ENCODE measurements at regions not wholly inside any gene's neighbourhood (a gene's known extent, or its start where the extent isn't known, plus 50 kb on each side); places are given as distances from the start of the nearest gene placed in this dataset.

DNA sequence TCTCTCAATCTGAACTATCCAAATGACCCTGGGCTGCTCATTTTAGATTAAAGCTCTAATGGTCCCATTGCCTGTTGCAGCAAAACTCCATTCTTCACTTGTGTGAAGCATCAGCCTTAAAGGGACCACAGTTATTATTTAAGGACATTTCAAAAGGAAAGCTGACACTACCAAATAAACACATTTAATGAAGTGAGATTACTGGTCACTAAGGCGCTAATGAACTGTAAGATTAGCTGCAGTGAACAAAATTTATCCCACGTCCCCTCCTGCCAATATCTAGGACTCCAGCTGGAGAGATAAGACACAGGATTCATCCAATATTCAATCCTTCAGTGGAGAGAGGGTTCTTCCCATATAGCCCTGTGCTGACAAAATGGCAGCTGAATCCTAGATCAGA lies 1029.2 kb upstream of the SEL1L start:
- H2AFZ ChIP-seq (ENCODE audit: low read depth) = no peak overlapping the region
- no peaks in the 10 kb centered on the region for H3K79me2 ChIP-seq (ENCODE audit: insufficient read depth, low read depth)
- H3K4me3 ChIP-seq (IDR thresholded peaks at IDR 0.05; ENCODE audit: insufficient read depth, low read depth, low read length) = no peak overlapping the region
- no peak overlapping the region for H3K4me2 ChIP-seq
- TF ChIP-seq, protein P1, sequence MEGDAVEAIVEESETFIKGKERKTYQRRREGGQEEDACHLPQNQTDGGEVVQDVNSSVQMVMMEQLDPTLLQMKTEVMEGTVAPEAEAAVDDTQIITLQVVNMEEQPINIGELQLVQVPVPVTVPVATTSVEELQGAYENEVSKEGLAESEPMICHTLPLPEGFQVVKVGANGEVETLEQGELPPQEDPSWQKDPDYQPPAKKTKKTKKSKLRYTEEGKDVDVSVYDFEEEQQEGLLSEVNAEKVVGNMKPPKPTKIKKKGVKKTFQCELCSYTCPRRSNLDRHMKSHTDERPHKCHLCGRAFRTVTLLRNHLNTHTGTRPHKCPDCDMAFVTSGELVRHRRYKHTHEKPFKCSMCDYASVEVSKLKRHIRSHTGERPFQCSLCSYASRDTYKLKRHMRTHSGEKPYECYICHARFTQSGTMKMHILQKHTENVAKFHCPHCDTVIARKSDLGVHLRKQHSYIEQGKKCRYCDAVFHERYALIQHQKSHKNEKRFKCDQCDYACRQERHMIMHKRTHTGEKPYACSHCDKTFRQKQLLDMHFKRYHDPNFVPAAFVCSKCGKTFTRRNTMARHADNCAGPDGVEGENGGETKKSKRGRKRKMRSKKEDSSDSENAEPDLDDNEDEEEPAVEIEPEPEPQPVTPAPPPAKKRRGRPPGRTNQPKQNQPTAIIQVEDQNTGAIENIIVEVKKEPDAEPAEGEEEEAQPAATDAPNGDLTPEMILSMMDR (conservative IDR thresholded peaks at IDR 0.05; ENCODE audit: low read depth, low read length) = no peak
- no peaks in the 10 kb centered on the region for H4K20me1 ChIP-seq (ENCODE audit: insufficient read depth)
- no peaks in the 10 kb centered on the region for H3K27me3 ChIP-seq (ENCODE audit: insufficient read depth, low read depth)
- H3K36me3 ChIP-seq (ENCODE audit: insufficient read depth) = no peaks in the 10 kb centered on the region
- H3K4me1 ChIP-seq (ENCODE audit: low read depth, poor library complexity, severe bottlenecking) = no peaks in the 10 kb centered on the region
- H3K27ac ChIP-seq = no peak overlapping the region
- no peak overlapping the region for H3K9ac ChIP-seq

DNA sequence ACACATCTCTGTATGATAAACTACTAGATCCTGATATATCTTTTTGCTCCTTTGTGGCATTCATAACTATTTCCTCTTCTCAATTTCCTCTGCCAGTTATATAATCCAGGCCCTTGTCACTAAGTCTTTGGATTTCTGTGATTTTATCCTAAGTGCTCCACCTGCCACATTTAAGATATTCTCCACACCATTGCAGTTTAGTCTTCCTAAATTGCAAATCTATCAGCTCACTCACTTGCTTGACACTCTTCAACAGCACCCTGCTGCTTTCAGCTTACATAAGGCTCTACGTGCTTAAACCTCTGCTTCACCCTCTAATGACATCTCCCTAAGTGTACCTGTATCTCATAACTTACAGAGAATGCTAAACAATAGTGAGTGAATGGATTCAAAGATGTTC lies 1032.2 kb upstream of the SEL1L start:
- Histone ChIP-seq H3K4me2 (no peak overlapping the region), H2AFZ (ENCODE audit: low read depth) (no peak overlapping the region), H3K27ac (no peak overlapping the region), H3K4me3 (IDR thresholded peaks at IDR 0.05; ENCODE audit: insufficient read depth, low read depth, low read length) (no peak overlapping the region), H3K36me3 (ENCODE audit: insufficient read depth) (no peaks in the 10 kb centered on the region), H3K27me3 (ENCODE audit: insufficient read depth, low read depth) (no peaks in the 10 kb centered on the region), H3K4me1 (ENCODE audit: low read depth, poor library complexity, severe bottlenecking) (no peaks in the 10 kb centered on the region), H4K20me1 (ENCODE audit: insufficient read depth) (no peaks in the 10 kb centered on the region), H3K79me2 (ENCODE audit: insufficient read depth, low read depth) (no peaks in the 10 kb centered on the region), H3K9ac (no peak overlapping the region)
- TF ChIP-seq, protein P1 (conservative IDR thresholded peaks at IDR 0.05; ENCODE audit: low read depth, low read length) = no peak

DNA sequence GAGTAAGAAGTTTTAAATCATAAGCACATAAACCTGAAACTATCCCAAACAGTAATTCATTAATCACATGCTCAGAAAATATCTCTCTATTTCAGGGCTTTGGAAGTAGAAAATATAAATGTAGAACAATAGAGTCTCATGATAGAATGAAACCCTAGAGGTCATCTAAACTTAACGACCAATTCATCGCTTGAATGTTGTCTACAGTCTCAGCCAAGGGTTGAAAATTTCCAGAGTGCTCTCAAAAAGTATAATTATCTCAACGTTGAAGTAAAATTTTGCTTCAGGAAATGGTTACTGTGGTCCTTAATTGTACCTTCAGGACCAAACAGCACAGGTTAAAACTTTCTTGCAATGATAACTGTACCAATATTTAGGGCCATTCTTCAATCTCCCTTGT lies 1053.6 kb upstream of the SEL1L start:
- Histone ChIP-seq H3K27ac (no peak overlapping the region), H3K4me3 (IDR thresholded peaks at IDR 0.05; ENCODE audit: insufficient read depth, low read depth, low read length) (no peak overlapping the region), H4K20me1 (ENCODE audit: insufficient read depth) (no peaks in the 10 kb centered on the region), H3K9ac (no peak overlapping the region), H3K27me3 (ENCODE audit: insufficient read depth, low read depth) (no peaks in the 10 kb centered on the region), H2AFZ (ENCODE audit: low read depth) (no peak overlapping the region), H3K79me2 (ENCODE audit: insufficient read depth, low read depth) (no peaks in the 10 kb centered on the region), H3K4me2 (no peak overlapping the region), H3K36me3 (ENCODE audit: insufficient read depth) (no peaks in the 10 kb centered on the region), H3K4me1 (ENCODE audit: low read depth, poor library complexity, severe bottlenecking) (no peaks in the 10 kb centered on the region)
- TF ChIP-seq, protein P1 (conservative IDR thresholded peaks at IDR 0.05; ENCODE audit: low read depth, low read length) = no peak

DNA sequence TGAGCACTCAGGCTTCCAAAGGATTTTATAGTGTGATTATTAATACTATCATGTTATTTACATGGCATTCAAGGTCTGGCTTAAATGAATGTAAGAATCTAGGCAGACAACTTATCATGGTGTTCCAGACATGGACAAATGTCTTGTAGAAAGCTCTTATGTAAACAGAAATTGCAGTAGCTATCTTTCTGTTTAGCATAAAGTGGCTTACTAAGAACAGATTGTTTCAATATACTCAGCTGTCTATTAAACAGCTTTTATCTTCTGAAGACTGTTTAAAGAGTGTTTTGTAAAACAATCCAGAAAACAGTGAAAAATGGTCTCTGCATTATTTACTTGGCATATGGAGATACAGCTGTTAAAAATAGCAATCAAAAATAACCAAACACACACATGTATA lies 1061.8 kb upstream of the SEL1L start:
- Histone ChIP-seq H3K79me2 (ENCODE audit: insufficient read depth, low read depth) (no peaks in the 10 kb centered on the region), H3K4me2 (no peak overlapping the region), H3K27me3 (ENCODE audit: insufficient read depth, low read depth) (no peaks in the 10 kb centered on the region), H3K9ac (no peak overlapping the region), H3K4me1 (ENCODE audit: low read depth, poor library complexity, severe bottlenecking) (no peaks in the 10 kb centered on the region), H4K20me1 (ENCODE audit: insufficient read depth) (no peaks in the 10 kb centered on the region), H3K27ac (no peak overlapping the region), H3K4me3 (IDR thresholded peaks at IDR 0.05; ENCODE audit: insufficient read depth, low read depth, low read length) (no peak overlapping the region), H2AFZ (ENCODE audit: low read depth) (no peak overlapping the region), H3K36me3 (ENCODE audit: insufficient read depth) (no peaks in the 10 kb centered on the region)
- TF ChIP-seq, protein P1 (conservative IDR thresholded peaks at IDR 0.05; ENCODE audit: low read depth, low read length) = no peak

DNA sequence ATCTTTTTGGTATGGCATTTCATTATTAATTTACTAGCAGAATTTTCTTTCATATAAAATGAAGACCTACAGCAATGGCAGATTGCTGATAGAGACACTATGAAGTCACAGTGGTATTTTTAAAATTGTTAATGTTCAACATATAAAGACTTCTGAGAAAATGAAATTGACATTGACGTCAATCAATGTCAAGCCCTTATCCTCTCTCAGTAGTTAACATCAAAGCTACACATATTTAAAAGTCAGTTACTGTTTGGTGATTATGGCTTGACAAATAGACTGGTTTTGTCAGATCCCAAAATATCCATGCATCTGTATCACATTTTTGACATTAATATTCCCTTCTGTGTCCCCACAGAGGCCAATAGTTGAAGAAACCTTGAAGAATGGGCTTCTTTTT lies 1069.1 kb upstream of the SEL1L start:
- no peaks in the 10 kb centered on the region for H3K27me3 ChIP-seq (ENCODE audit: insufficient read depth, low read depth)
- H3K36me3 ChIP-seq (ENCODE audit: insufficient read depth) = no peaks in the 10 kb centered on the region
- TF ChIP-seq, protein P1 (conservative IDR thresholded peaks at IDR 0.05; ENCODE audit: low read depth, low read length) = no peak
- H3K4me3 ChIP-seq (IDR thresholded peaks at IDR 0.05; ENCODE audit: insufficient read depth, low read depth, low read length) = no peak overlapping the region
- no peak overlapping the region for H3K27ac ChIP-seq
- H4K20me1 ChIP-seq (ENCODE audit: insufficient read depth) = no peaks in the 10 kb centered on the region
- H3K9ac ChIP-seq = no peak overlapping the region
- no peaks in the 10 kb centered on the region for H3K4me1 ChIP-seq (ENCODE audit: low read depth, poor library complexity, severe bottlenecking)
- H3K79me2 ChIP-seq (ENCODE audit: insufficient read depth, low read depth) = no peaks in the 10 kb centered on the region
- no peak overlapping the region for H2AFZ ChIP-seq (ENCODE audit: low read depth)
- no peak overlapping the region for H3K4me2 ChIP-seq
